H9 (cell line): ENCODE measurements at regions not wholly inside any gene's neighbourhood (a gene's known extent, or its start where the extent isn't known, plus 50 kb on each side); places are given as distances from the start of the nearest gene placed in this dataset.
"Not testable (repeated sequence)": the region's sequence is repeated elsewhere in the genome, so short reads cannot be mapped to it uniquely, and the experiment has no call there.

Experiments
- DNase-seq: peaks from one replicate; pipeline ENCODE4 v3.0.0-alpha.2; 2017
- H2AFZ ChIP-seq: one replicate; pipeline ENCODE4 v1.6.1; 2013; ENCODE audit warnings: mild to moderate bottlenecking, low read length, control low read depth, moderate library complexity
- H2AK5ac ChIP-seq: 2 replicates; pipeline ENCODE4 v1.6.1; 2013; ENCODE audit warnings: low read length, control low read depth, mixed read lengths; ENCODE audit not compliant: insufficient read length
- H2BK120ac ChIP-seq: one replicate; pipeline ENCODE4 v1.6.1; 2013; ENCODE audit warnings: low read depth, mild to moderate bottlenecking, low read length, control low read depth, inconsistent platforms; ENCODE audit not compliant: poor library complexity, severe bottlenecking
- H2BK12ac ChIP-seq: 2 replicates; pipeline ENCODE4 v1.6.1; 2013; ENCODE audit warnings: low read length, control low read depth, mixed read lengths, low read depth; ENCODE audit not compliant: insufficient read length
- H2BK15ac ChIP-seq: 2 replicates; pipeline ENCODE4 v1.6.1; 2013; ENCODE audit warnings: low read depth, low read length, control low read depth
- H2BK20ac ChIP-seq: one replicate; pipeline ENCODE4 v1.6.1; 2013; ENCODE audit warnings: low read depth, mild to moderate bottlenecking, low read length, control low read depth, inconsistent platforms; ENCODE audit not compliant: poor library complexity, severe bottlenecking
- H2BK5ac ChIP-seq: 2 replicates; pipeline ENCODE4 v1.6.1; 2013; ENCODE audit warnings: low read length, control low read depth, mixed read lengths; ENCODE audit not compliant: insufficient read length
- H3K14ac ChIP-seq: 2 replicates; pipeline ENCODE4 v1.6.1; 2013; ENCODE audit warnings: low read length, control low read depth; ENCODE audit not compliant: insufficient read depth
- H3K18ac ChIP-seq: 2 replicates; pipeline ENCODE4 v1.6.1; 2013; ENCODE audit warnings: low read depth, mild to moderate bottlenecking, mixed read lengths, low read length, control low read depth; ENCODE audit not compliant: insufficient read length
- H3K23ac ChIP-seq: 2 replicates; pipeline ENCODE4 v1.6.1; 2013; ENCODE audit warnings: low read length, control low read depth, mixed read lengths, low read depth; ENCODE audit not compliant: insufficient read length
- H3K23me2 ChIP-seq: 2 replicates; pipeline ENCODE4 v1.6.1; 2013; ENCODE audit warnings: low read depth, mild to moderate bottlenecking, mixed read lengths, low read length, control low read depth; ENCODE audit not compliant: insufficient read length, poor library complexity, severe bottlenecking
- H3K27ac ChIP-seq: 2 replicates; pipeline ENCODE4 v1.5.1; 2013; ENCODE audit warnings: low read length, control low read depth, mixed read lengths, low read depth; ENCODE audit not compliant: insufficient read length
- H3K27me3 ChIP-seq: 2 replicates; pipeline ENCODE4 v1.6.1; 2013; ENCODE audit warnings: low read length, control low read depth, inconsistent platforms; ENCODE audit not compliant: insufficient read depth
- H3K4ac ChIP-seq: 2 replicates; pipeline ENCODE4 v1.6.1; 2013; ENCODE audit warnings: low read depth, mild to moderate bottlenecking, control low read depth, inconsistent platforms, low read length, moderate library complexity
- H3K4me1 ChIP-seq: 2 replicates; pipeline ENCODE4 v1.6.1; 2013; ENCODE audit warnings: low read length, control low read depth, inconsistent platforms; ENCODE audit not compliant: insufficient read depth
- H3K4me2 ChIP-seq: 2 replicates; pipeline ENCODE4 v1.6.1; 2013; ENCODE audit warnings: low read length, control low read depth, mixed read lengths; ENCODE audit not compliant: insufficient read length, insufficient read depth
- H3K56ac ChIP-seq: 2 replicates; pipeline ENCODE4 v1.6.1; 2013; ENCODE audit warnings: low read depth, mild to moderate bottlenecking, mixed read lengths, low read length, control low read depth; ENCODE audit not compliant: insufficient read length
- H3K79me1 ChIP-seq: 2 replicates; pipeline ENCODE4 v1.6.1; 2013; ENCODE audit warnings: low read depth, mild to moderate bottlenecking, moderate library complexity, low read length, control low read depth, inconsistent platforms; ENCODE audit not compliant: insufficient read depth, poor library complexity, severe bottlenecking
- H3K79me2 ChIP-seq: 2 replicates; pipeline ENCODE4 v1.6.1; 2013; ENCODE audit warnings: low read length, control low read depth, inconsistent platforms; ENCODE audit not compliant: insufficient read depth
- H3K9ac ChIP-seq: 2 replicates; pipeline ENCODE4 v1.6.1; 2013; ENCODE audit warnings: low read length, control low read depth, mixed read lengths; ENCODE audit not compliant: insufficient read length; ENCODE audit errors: extremely low read depth
- H3K9me3 ChIP-seq: one replicate; pipeline ENCODE4 v1.6.1; 2013; ENCODE audit warnings: low read depth, low read length, inconsistent platforms; ENCODE audit not compliant: control insufficient read depth
- H3T11ph ChIP-seq: one replicate; pipeline ENCODE4 v1.6.1; 2013; ENCODE audit warnings: mild to moderate bottlenecking, low read length, control low read depth, inconsistent platforms
- H4K20me1 ChIP-seq: one replicate; pipeline ENCODE4 v1.6.1; 2013; ENCODE audit not compliant: control insufficient read depth, insufficient read length, insufficient read depth
- H4K5ac ChIP-seq: 2 replicates; pipeline ENCODE4 v1.6.1; 2013; ENCODE audit warnings: low read depth, mild to moderate bottlenecking, mixed read lengths, low read length, control low read depth; ENCODE audit not compliant: insufficient read length
- H4K8ac ChIP-seq: replicated peaks from 2 replicates; pipeline ENCODE4 v1.6.1; 2013; ENCODE audit warnings: low read length, control low read depth, mixed read lengths, low read depth; ENCODE audit not compliant: insufficient read length
- H4K91ac ChIP-seq: 2 replicates; pipeline ENCODE4 v1.6.1; 2013; ENCODE audit warnings: low read depth, mild to moderate bottlenecking, moderate library complexity, mixed read lengths, low read length, control low read depth; ENCODE audit not compliant: insufficient read length
- H3K27ac Mint-ChIP-seq, 3 experiments: 2 replicates in 2 of 3; 3 replicates in 1 of 3; pipeline ENCODE4 v1.8.0; 2020 to 2021; ENCODE audit warnings: mixed read lengths in 3 of 3, mild to moderate bottlenecking in 1 of 3, moderate library complexity in 1 of 3
- H3K27me3 Mint-ChIP-seq: 2 replicates; pipeline ENCODE4 v1.8.0; 2021; ENCODE audit warnings: low read depth, mild to moderate bottlenecking, moderate library complexity, mixed read lengths
- H3K36me3 Mint-ChIP-seq, 3 experiments: 2 replicates in 2 of 3; 3 replicates in 1 of 3; pipeline ENCODE4 v1.8.0; 2020 to 2021; ENCODE audit warnings: low read depth in 3 of 3, mixed read lengths in 3 of 3; ENCODE audit not compliant: insufficient read depth in 1 of 3
- H3K4me1 Mint-ChIP-seq, 2 experiments: 2 replicates each; pipeline ENCODE4 v1.8.0; 2020; ENCODE audit warnings: mixed read lengths in 2 of 2
- H3K4me3 Mint-ChIP-seq, 2 experiments: 2 replicates in 1 of 2; 3 replicates in 1 of 2; pipeline ENCODE4 v1.8.0; 2020 to 2021; ENCODE audit warnings: mild to moderate bottlenecking in 2 of 2, mixed read lengths in 2 of 2, moderate library complexity in 1 of 2
- H3K9me3 Mint-ChIP-seq, 2 experiments: 2 replicates in 1 of 2; 3 replicates in 1 of 2; pipeline ENCODE4 v1.8.0; 2020; ENCODE audit warnings: mild to moderate bottlenecking in 2 of 2, mixed read lengths in 2 of 2, moderate library complexity in 1 of 2
- WGBS: extraction: QIAGEN DNeasy Blood & Tissue Kit; methylation state at CpG from one replicate; pipeline ENCODE4 v1.1.7; 2013; ENCODE audit warnings: missing lambda C conversion rate, low lambda C conversion rate, mixed read lengths; ENCODE audit not compliant: insufficient read length; ENCODE audit errors: extremely low coverage; 5-methylcytosine and 5-hydroxymethylcytosine counted together

DNA sequence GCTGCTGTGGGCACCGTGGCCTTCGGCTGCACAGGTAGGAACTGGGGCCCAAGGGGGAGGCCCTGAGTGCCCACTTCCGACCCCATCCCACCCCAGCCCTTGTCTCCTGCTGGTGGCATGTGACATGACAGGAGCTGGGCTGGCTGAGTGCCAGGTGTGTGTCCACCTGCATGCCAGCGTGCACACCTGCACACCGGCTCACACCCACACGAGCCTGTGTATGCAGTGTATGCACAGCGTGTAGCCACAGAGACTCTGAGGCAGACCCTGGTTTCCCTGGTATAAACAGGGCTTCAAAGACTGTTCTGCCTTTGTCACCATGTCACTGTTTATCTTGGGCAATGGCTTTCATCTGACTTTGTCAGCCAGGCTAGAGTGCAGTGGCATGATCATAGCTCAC is 362.1 kb upstream of the ZNF722 start:
- not testable (repeated sequence) for H3K4ac ChIP-seq

DNA sequence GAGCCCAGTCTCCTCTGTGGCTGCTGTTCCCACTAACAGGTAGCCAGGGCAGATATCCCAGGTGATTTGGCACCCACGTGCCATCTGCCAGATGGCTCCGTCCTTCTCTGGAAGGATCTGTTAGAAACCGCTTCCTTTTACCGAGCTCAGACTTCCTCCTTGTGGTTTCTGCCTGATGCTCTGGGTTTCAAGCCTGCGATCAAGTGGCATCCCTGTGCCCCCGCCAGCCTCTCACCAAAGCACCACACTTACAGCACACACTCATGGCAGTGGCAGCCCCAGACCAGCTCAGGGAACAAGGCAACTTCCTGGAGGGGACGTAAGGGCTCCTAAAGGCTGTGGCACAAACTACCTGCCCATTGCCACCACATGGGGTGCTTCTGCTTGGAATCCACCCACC is 333.1 kb upstream of the ZNF722 start:
- not testable (repeated sequence) for H3K9ac ChIP-seq, H4K91ac ChIP-seq, H2BK5ac ChIP-seq, H3K27me3 Mint-ChIP-seq, H3K4me2 ChIP-seq, H3K9me3 ChIP-seq, H3K56ac ChIP-seq, H3K23ac ChIP-seq, H2AFZ ChIP-seq, H3K36me3 Mint-ChIP-seq, H3K79me1 ChIP-seq, H3K23me2 ChIP-seq, H4K20me1 ChIP-seq, H3K79me2 ChIP-seq, H4K8ac ChIP-seq, H4K5ac ChIP-seq, H3K4ac ChIP-seq, H3K27me3 ChIP-seq, H3K4me1 ChIP-seq, H3K4me1 Mint-ChIP-seq, H2BK12ac ChIP-seq, H2BK120ac ChIP-seq, H3K14ac ChIP-seq, H2BK15ac ChIP-seq, H3K27ac ChIP-seq, H2AK5ac ChIP-seq, H3K4me3 Mint-ChIP-seq, H3K27ac Mint-ChIP-seq, H3T11ph ChIP-seq, H3K18ac ChIP-seq, DNase-seq, H2BK20ac ChIP-seq
- peaks cover 9 to 10% of the 10 kb centered on the region in 2 experiments; a peak in 4 of 5 replicates for H3K9me3 Mint-ChIP-seq
- no CpG with 5 or more reads among the region's 7 CpGs for WGBS

More for the DNA sequence above, 362.1 kb upstream of the ZNF722 start:
- H3K79me2 ChIP-seq, H2AK5ac ChIP-seq, H4K8ac ChIP-seq, H3K27me3 Mint-ChIP-seq, H3K9ac ChIP-seq, H3K27ac ChIP-seq, H3K4me2 ChIP-seq, H3K36me3 Mint-ChIP-seq, H3K27me3 ChIP-seq, H3K4me3 Mint-ChIP-seq, H4K5ac ChIP-seq, H3K14ac ChIP-seq, H2BK5ac ChIP-seq, H3K23ac ChIP-seq, H3K9me3 ChIP-seq, H4K91ac ChIP-seq, H3K56ac ChIP-seq, H3K18ac ChIP-seq, H3K27ac Mint-ChIP-seq, H2BK120ac ChIP-seq, H2AFZ ChIP-seq, H3K9me3 Mint-ChIP-seq, H4K20me1 ChIP-seq, H3K79me1 ChIP-seq, H2BK12ac ChIP-seq, H2BK20ac ChIP-seq, DNase-seq, H3T11ph ChIP-seq, H3K4me1 ChIP-seq, H3K23me2 ChIP-seq, H2BK15ac ChIP-seq, H3K4me1 Mint-ChIP-seq: not testable (repeated sequence)
- WGBS: no CpG with 5 or more reads among the region's 7 CpGs
